BLaER1 (cell line): ENCODE measurements at regions not wholly inside any gene's neighbourhood (a gene's known extent, or its start where the extent isn't known, plus 50 kb on each side); places are given as distances from the start of the nearest gene placed in this dataset.

Source experiments
- H3K27ac ChIP-seq: shearing (Covaris generic); formaldehyde crosslinking; 2 replicates; pipeline ENCODE4 v1.8.1; 2022
- H3K27me3 ChIP-seq: shearing (Covaris generic); formaldehyde crosslinking; 2 replicates; pipeline ENCODE4 v1.8.1; 2022
- H3K36me3 ChIP-seq: shearing (Covaris generic); formaldehyde crosslinking; 2 replicates; pipeline ENCODE4 v1.8.1; 2022
- H3K4me1 ChIP-seq: shearing (Covaris generic); formaldehyde crosslinking; 2 replicates; pipeline ENCODE4 v1.8.1; 2022
- H3K4me2 ChIP-seq: shearing (Covaris generic); formaldehyde crosslinking; 2 replicates; pipeline ENCODE4 v1.8.1; 2022
- H3K4me3 ChIP-seq: shearing (Covaris generic); formaldehyde crosslinking; 2 replicates; pipeline ENCODE4 v1.8.1; 2022
- H3K9ac ChIP-seq: shearing (Covaris generic); formaldehyde crosslinking; 2 replicates; pipeline ENCODE4 v1.8.1; 2022
- H3K9me3 ChIP-seq: shearing (Covaris generic); formaldehyde crosslinking; 2 replicates; pipeline ENCODE4 v1.8.1; 2022
- H4K20me1 ChIP-seq: shearing (Covaris generic); formaldehyde crosslinking; 2 replicates; pipeline ENCODE4 v1.8.1; 2022
- Cebpa-rat ChIP-seq: shearing (Covaris generic); IDR thresholded peaks from 2 replicates; pipeline ENCODE4 v1.8.1; 2022

GRCh38 chr6:125682939-125683338 lies 66.5 kb upstream of the HEY2 start:
- H3K36me3 ChIP-seq = no peaks in the 10 kb centered on the region
- no peak overlapping the region for H3K4me2 ChIP-seq
- no peak overlapping the region for H3K9ac ChIP-seq
- no peak for TF ChIP-seq Cebpa-rat
- H3K27ac ChIP-seq = no peak overlapping the region
- H3K9me3 ChIP-seq = peaks cover 10% of the 10 kb centered on the region
- H3K4me3 ChIP-seq = no peak overlapping the region
- H3K27me3 ChIP-seq = no peaks in the 10 kb centered on the region
- peaks cover 34% of the 10 kb centered on the region for H3K4me1 ChIP-seq
- H4K20me1 ChIP-seq = no peaks in the 10 kb centered on the region

GRCh38 chr6:125688138-125688537 lies 61.3 kb upstream of the HEY2 start:
- no peaks in the 10 kb centered on the region for H3K27me3 ChIP-seq
- no peaks in the 10 kb centered on the region for H4K20me1 ChIP-seq
- no peak overlapping the region for H3K9ac ChIP-seq
- H3K4me1 ChIP-seq = no peaks in the 10 kb centered on the region
- TF ChIP-seq Cebpa-rat = no peak
- no peaks in the 10 kb centered on the region for H3K36me3 ChIP-seq
- H3K4me2 ChIP-seq = no peak overlapping the region
- no peak overlapping the region for H3K4me3 ChIP-seq
- H3K27ac ChIP-seq = no peak overlapping the region
- peaks cover 26% of the 10 kb centered on the region for H3K9me3 ChIP-seq

- H3K4me2 ChIP-seq = no peak overlapping the region
- no peaks in the 10 kb centered on the region for H3K27me3 ChIP-seq
- H3K27ac ChIP-seq = no peak overlapping the region
- H3K9ac ChIP-seq = no peak overlapping the region
- peaks cover 31% of the 10 kb centered on the region for H3K9me3 ChIP-seq
- H3K36me3 ChIP-seq = no peaks in the 10 kb centered on the region
- H3K4me3 ChIP-seq = no peak overlapping the region
- H4K20me1 ChIP-seq = no peaks in the 10 kb centered on the region
- TF ChIP-seq Cebpa-rat = no peak
- H3K4me1 ChIP-seq = no peaks in the 10 kb centered on the region
Measured at GRCh38 chr6:125693480-125693879, 56.0 kb upstream of the HEY2 start.

GRCh38 chr6:125699591-125699990 lies 49.8 kb upstream of the HEY2 start:
- Histone ChIP-seq H3K27me3 (no peaks in the 10 kb centered on the region), H3K4me1 (peaks cover 26% of the 10 kb centered on the region), H4K20me1 (no peaks in the 10 kb centered on the region), H3K4me2 (peak overlapping the region; percentile 46), H3K36me3 (no peaks in the 10 kb centered on the region), H3K27ac (no peak overlapping the region), H3K9me3 (peaks cover 4% of the 10 kb centered on the region), H3K9ac (no peak overlapping the region), H3K4me3 (no peak overlapping the region)
- TF ChIP-seq Cebpa-rat = no peak
